WI38 (cell line): ENCODE measurements at regions not wholly inside any gene's neighbourhood (a gene's known extent, or its start where the extent isn't known, plus 50 kb on each side); places are given as distances from the start of the nearest gene placed in this dataset.

Experiments used
- H3K4me3 ChIP-seq: 2 replicates; pipeline ENCODE4 v1.5.1; 2011; ENCODE audit warnings: low read depth, mild to moderate bottlenecking, control low read depth, low read length
- CTCF ChIP-seq: IDR thresholded peaks from 2 replicates; pipeline ENCODE4 v1.5.1; 2012; ENCODE audit warnings: low read depth, mild to moderate bottlenecking, control low read depth, low read length

- H3K4me3 ChIP-seq, result no peak overlapping the region
- TF ChIP-seq CTCF, result no peak
Observed at GRCh38 chr11:28962502-28962901, 854.3 kb downstream of the METTL15 start.

GRCh38 chr11:28961726-28962125, 853.5 kb downstream of the METTL15 start:
- H3K4me3 ChIP-seq, result no peak overlapping the region
- TF ChIP-seq CTCF, result no peak

DNA sequence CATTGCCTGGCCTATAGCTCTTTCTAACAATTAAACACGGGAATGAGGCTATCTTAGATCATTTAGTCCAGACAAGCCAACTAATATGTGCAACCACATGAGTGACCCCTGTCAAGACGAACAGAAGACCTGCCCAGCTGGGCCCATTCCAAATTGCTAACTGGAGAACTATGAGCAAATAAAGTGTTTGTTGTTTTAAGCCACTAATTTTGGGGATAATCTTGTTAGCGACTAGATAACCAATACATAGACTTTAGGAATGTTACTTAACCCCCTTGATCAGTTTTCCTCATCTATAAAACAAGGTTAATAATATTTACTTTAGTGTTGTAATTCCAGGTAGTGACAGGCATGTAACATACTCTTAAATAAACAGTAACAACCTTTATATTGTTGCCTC, 848.3 kb downstream of the METTL15 start:
- no peak for TF ChIP-seq CTCF
- no peak overlapping the region for H3K4me3 ChIP-seq

DNA sequence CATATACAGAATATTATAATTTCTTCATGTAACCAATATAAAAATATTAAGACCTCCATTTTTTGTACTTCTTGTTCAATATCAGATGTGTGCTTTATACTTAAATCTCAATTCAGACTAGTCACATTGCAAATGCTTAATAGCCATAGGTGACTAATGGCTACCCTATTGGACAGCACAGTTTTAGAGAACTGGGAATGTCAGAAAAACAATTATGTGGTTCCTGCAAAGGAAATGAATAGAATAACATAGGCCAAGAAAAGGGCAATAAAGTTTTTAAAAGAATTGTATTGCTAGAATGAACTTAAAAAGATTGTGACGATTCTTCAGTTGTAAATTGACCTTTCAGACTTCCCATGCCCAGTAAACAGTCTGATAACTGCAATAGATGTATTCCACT, 843.0 kb downstream of the METTL15 start:
- TF ChIP-seq CTCF, result no peak
- H3K4me3 ChIP-seq, result no peak overlapping the region

- H3K4me3 ChIP-seq, result no peak overlapping the region
- no peak for TF ChIP-seq CTCF
Observed at GRCh38 chr11:28939381-28939780, 831.2 kb downstream of the METTL15 start.

GRCh38 chr11:28938091-28938490, 829.9 kb downstream of the METTL15 start:
- no peak overlapping the region for H3K4me3 ChIP-seq
- TF ChIP-seq CTCF, result no peak

- TF ChIP-seq CTCF, result no peak
- no peak overlapping the region for H3K4me3 ChIP-seq
Observed at GRCh38 chr11:28932940-28933339, 824.8 kb downstream of the METTL15 start.
